HG03442 (cell line): ENCODE measurements at regions not wholly inside any gene's neighbourhood (a gene's known extent, or its start where the extent isn't known, plus 50 kb on each side); places are given as distances from the start of the nearest gene placed in this dataset.
"Not testable (repeated sequence)": the region's sequence is repeated elsewhere in the genome, so short reads cannot be mapped to it uniquely, and the experiment has no call there.

ENCODE experiments used
- ATAC-seq: cut with Tn5 transposase; IDR thresholded peaks from one replicate; pipeline ENCODE4 v1.9.1; 2021; ENCODE audit warnings: mild to moderate bottlenecking, moderate library complexity; ENCODE audit not compliant: unreplicated experiment

GRCh38 chr2:81078631-81079030 lies 774.1 kb upstream of the LRRTM1 start:
- no peak for ATAC-seq

- no peak for ATAC-seq
Measured at GRCh38 chr2:81078102-81078501, 773.5 kb upstream of the LRRTM1 start.

- no peak for ATAC-seq
Measured at GRCh38 chr2:81077396-81077795, 772.8 kb upstream of the LRRTM1 start.

- ATAC-seq = no peak
Measured at GRCh38 chr2:81073412-81073811, 768.9 kb upstream of the LRRTM1 start.

- no peak for ATAC-seq
Measured at GRCh38 chr2:81068144-81068543, 763.6 kb upstream of the LRRTM1 start.

GRCh38 chr2:81061016-81061415 lies 756.5 kb upstream of the LRRTM1 start:
- no peak for ATAC-seq

- ATAC-seq = no peak
Measured at GRCh38 chr2:81050580-81051095, 746.1 kb upstream of the LRRTM1 start.

- ATAC-seq = no peak
Measured at GRCh38 chr2:81043681-81044080, 739.1 kb upstream of the LRRTM1 start.

GRCh38 chr2:81007104-81007503 lies 702.6 kb upstream of the LRRTM1 start:
- ATAC-seq = no peak

- ATAC-seq = no peak
Measured at GRCh38 chr2:81002906-81003305, 698.4 kb upstream of the LRRTM1 start.

GRCh38 chr2:80987466-80987865 lies 682.9 kb upstream of the LRRTM1 start:
- ATAC-seq = no peak

GRCh38 chr2:80969900-80970299 lies 665.3 kb upstream of the LRRTM1 start:
- ATAC-seq = no peak

- no peak for ATAC-seq
Measured at GRCh38 chr2:80968450-80968849, 663.9 kb upstream of the LRRTM1 start.

GRCh38 chr2:80947601-80948130 lies 643.1 kb upstream of the LRRTM1 start:
- ATAC-seq = no peak

- ATAC-seq = no peak
Measured at GRCh38 chr2:80943487-80943886, 638.9 kb upstream of the LRRTM1 start.

- ATAC-seq = no peak
Measured at GRCh38 chr2:80942766-80943165, 638.2 kb upstream of the LRRTM1 start.

- no peak for ATAC-seq
Measured at GRCh38 chr2:80938463-80938862, 633.9 kb upstream of the LRRTM1 start.

GRCh38 chr2:80931820-80932219 lies 627.3 kb upstream of the LRRTM1 start:
- ATAC-seq = not testable (repeated sequence)

GRCh38 chr2:80930777-80931176 lies 626.2 kb upstream of the LRRTM1 start:
- ATAC-seq = no peak

- ATAC-seq = no peak
Measured at GRCh38 chr2:80926168-80926567, 621.6 kb upstream of the LRRTM1 start.

GRCh38 chr2:80896576-80896975 lies 592.0 kb upstream of the LRRTM1 start:
- no peak for ATAC-seq

- no peak for ATAC-seq
Measured at GRCh38 chr2:80894486-80894885, 589.9 kb upstream of the LRRTM1 start.

- no peak for ATAC-seq
Measured at GRCh38 chr2:80893711-80894110, 589.2 kb upstream of the LRRTM1 start.
